ENCODE measurements at regions not wholly inside any gene's neighbourhood (a gene's known extent, or its start where the extent isn't known, plus 50 kb on each side); places are given as distances from the start of the nearest gene placed in this dataset.

DNA sequence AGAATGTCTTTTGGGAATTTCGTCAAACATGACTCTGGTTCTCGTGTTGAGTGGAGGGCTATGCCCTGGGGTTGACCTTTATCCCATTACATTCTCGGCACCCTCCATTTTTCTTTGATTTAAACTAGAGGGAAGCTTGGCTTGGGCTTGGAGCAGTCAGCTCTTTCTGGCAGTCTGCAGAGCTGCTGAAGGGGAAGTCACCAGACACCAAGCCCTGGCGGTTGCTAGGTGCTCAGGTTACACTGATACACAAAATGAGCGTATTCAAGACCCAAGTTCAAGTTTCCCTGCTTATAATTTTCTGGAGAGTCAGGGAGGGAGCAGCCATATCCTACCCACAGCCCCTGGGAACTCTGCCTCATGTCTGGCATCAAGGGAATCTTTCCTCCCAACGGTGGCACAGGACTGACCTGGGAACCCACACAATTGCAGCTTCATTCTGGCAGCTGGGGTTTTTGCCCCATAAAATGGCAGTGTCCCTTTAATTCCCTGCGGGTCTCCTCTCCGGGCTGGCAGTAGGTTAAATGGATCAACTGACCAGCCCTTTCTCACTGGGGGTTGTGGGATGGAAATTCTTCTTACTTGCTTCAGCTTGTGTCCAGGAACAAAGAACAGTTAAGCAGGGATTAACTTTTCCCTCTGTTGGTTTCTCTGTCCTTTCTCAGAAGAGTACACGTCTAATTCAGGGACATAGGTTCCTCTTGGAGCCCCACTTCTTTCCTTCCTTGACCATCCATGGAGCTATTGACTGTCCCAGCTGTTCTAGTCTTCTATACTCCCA lies 110.0 kb upstream of the DLG1 start:
- H3K79me2 ChIP-seq (ENCODE audit: control insufficient read depth, low read length) = no peaks in the 10 kb centered on the region
- no peaks in the 10 kb centered on the region for H4K20me1 ChIP-seq (ENCODE audit: control insufficient read depth, insufficient read depth, low read depth, low read length)
- H3K4me3 ChIP-seq (ENCODE audit: low read length) = no peak overlapping the region
- no peaks in the 10 kb centered on the region for H3K36me3 ChIP-seq (ENCODE audit: control insufficient read depth, low read length)
- H3K27ac ChIP-seq (ENCODE audit: low read depth, low read length) = no peak overlapping the region
- H3F3A ChIP-seq (ENCODE audit: control insufficient read depth, insufficient read depth) = no peaks in the 10 kb centered on the region
- TF ChIP-seq, protein P1, sequence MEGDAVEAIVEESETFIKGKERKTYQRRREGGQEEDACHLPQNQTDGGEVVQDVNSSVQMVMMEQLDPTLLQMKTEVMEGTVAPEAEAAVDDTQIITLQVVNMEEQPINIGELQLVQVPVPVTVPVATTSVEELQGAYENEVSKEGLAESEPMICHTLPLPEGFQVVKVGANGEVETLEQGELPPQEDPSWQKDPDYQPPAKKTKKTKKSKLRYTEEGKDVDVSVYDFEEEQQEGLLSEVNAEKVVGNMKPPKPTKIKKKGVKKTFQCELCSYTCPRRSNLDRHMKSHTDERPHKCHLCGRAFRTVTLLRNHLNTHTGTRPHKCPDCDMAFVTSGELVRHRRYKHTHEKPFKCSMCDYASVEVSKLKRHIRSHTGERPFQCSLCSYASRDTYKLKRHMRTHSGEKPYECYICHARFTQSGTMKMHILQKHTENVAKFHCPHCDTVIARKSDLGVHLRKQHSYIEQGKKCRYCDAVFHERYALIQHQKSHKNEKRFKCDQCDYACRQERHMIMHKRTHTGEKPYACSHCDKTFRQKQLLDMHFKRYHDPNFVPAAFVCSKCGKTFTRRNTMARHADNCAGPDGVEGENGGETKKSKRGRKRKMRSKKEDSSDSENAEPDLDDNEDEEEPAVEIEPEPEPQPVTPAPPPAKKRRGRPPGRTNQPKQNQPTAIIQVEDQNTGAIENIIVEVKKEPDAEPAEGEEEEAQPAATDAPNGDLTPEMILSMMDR (IDR thresholded peaks at IDR 0.05; ENCODE audit: low read depth, low read length, poor library complexity, severe bottlenecking) = no peak
- TF ChIP-seq EZH2phosphoT487 (IDR thresholded peaks at IDR 0.05; ENCODE audit: borderline replicate concordance, low read length) = no peak
- H3K27me3 ChIP-seq (ENCODE audit: control insufficient read depth, low read length) = no peaks in the 10 kb centered on the region
- no peak overlapping the region for H3K4me2 ChIP-seq (ENCODE audit: low read length)
- H3K9me3 ChIP-seq (ENCODE audit: control insufficient read depth, insufficient read depth, low read length) = no peaks in the 10 kb centered on the region
- no peaks in the 10 kb centered on the region for H3K4me1 ChIP-seq (ENCODE audit: control insufficient read depth, low read length)
- no peaks in the 10 kb centered on the region for H3K9me2 ChIP-seq (replicated peaks; ENCODE audit: control insufficient read depth, low read length)

GRCh38 chr3:197407526-197407925 lies 109.1 kb upstream of the DLG1 start:
- H3K79me2 ChIP-seq (ENCODE audit: control insufficient read depth, low read length) = no peaks in the 10 kb centered on the region
- H3K9me3 ChIP-seq (ENCODE audit: control insufficient read depth, insufficient read depth, low read length) = no peaks in the 10 kb centered on the region
- H3K4me1 ChIP-seq (ENCODE audit: control insufficient read depth, low read length) = no peaks in the 10 kb centered on the region
- no peaks in the 10 kb centered on the region for H3K27me3 ChIP-seq (ENCODE audit: control insufficient read depth, low read length)
- H3K9me2 ChIP-seq (replicated peaks; ENCODE audit: control insufficient read depth, low read length) = no peaks in the 10 kb centered on the region
- no peak overlapping the region for H3K4me2 ChIP-seq (ENCODE audit: low read length)
- H3K27ac ChIP-seq (ENCODE audit: low read depth, low read length) = no peak overlapping the region
- no peak overlapping the region for H3K4me3 ChIP-seq (ENCODE audit: low read length)
- TF ChIP-seq, protein P1 (IDR thresholded peaks at IDR 0.05; ENCODE audit: low read depth, low read length, poor library complexity, severe bottlenecking) = no peak
- no peak for TF ChIP-seq EZH2phosphoT487 (IDR thresholded peaks at IDR 0.05; ENCODE audit: borderline replicate concordance, low read length)
- H3K36me3 ChIP-seq (ENCODE audit: control insufficient read depth, low read length) = no peaks in the 10 kb centered on the region
- no peaks in the 10 kb centered on the region for H4K20me1 ChIP-seq (ENCODE audit: control insufficient read depth, insufficient read depth, low read depth, low read length)
- H3F3A ChIP-seq (ENCODE audit: control insufficient read depth, insufficient read depth) = no peaks in the 10 kb centered on the region

- Histone ChIP-seq H3K27me3 (ENCODE audit: control insufficient read depth, low read length) (no peaks in the 10 kb centered on the region), H4K20me1 (ENCODE audit: control insufficient read depth, insufficient read depth, low read depth, low read length) (no peaks in the 10 kb centered on the region), H3K9me3 (ENCODE audit: control insufficient read depth, insufficient read depth, low read length) (no peaks in the 10 kb centered on the region), H3K36me3 (ENCODE audit: control insufficient read depth, low read length) (no peaks in the 10 kb centered on the region), H3K4me3 (ENCODE audit: low read length) (no peak overlapping the region), H3K9me2 (replicated peaks; ENCODE audit: control insufficient read depth, low read length) (no peaks in the 10 kb centered on the region), H3K4me1 (ENCODE audit: control insufficient read depth, low read length) (no peaks in the 10 kb centered on the region), H3K4me2 (ENCODE audit: low read length) (no peak overlapping the region), H3K79me2 (ENCODE audit: control insufficient read depth, low read length) (no peaks in the 10 kb centered on the region), H3F3A (ENCODE audit: control insufficient read depth, insufficient read depth) (no peaks in the 10 kb centered on the region), H3K27ac (ENCODE audit: low read depth, low read length) (no peak overlapping the region)
- TF ChIP-seq, protein P1 (IDR thresholded peaks at IDR 0.05; ENCODE audit: low read depth, low read length, poor library complexity, severe bottlenecking) = no peak
- TF ChIP-seq EZH2phosphoT487 (IDR thresholded peaks at IDR 0.05; ENCODE audit: borderline replicate concordance, low read length) = no peak
These were observed 108.6 kb upstream of the DLG1 start for GRCh38 chr3:197407053-197407452.
